GM20000 (cell line): ENCODE measurements at regions not wholly inside any gene's neighbourhood (a gene's known extent, or its start where the extent isn't known, plus 50 kb on each side); places are given as distances from the start of the nearest gene placed in this dataset.

ENCODE experiments used
- DNase-seq: peaks from one replicate; pipeline ENCODE4 v3.0.0; 2012; ENCODE audit warnings: low spot score
- CTCF ChIP-seq: IDR thresholded peaks from 2 replicates; pipeline ENCODE4 v1.5.1; 2012; ENCODE audit warnings: mild to moderate bottlenecking, control low read depth; ENCODE audit errors: extremely low read depth, missing control alignments

- DNase-seq: no peak
Observed at GRCh38 chr4:174138616-174139015, 144.9 kb downstream of the FBXO8 start.

GRCh38 chr4:174137698-174138097 is 145.8 kb downstream of the FBXO8 start:
- DNase-seq: no peak
- no peak for TF ChIP-seq CTCF

More at GRCh38 chr4:174138616-174139015, 144.9 kb downstream of the FBXO8 start:
- no peak for TF ChIP-seq CTCF

- DNase-seq: no peak
- TF ChIP-seq CTCF: no peak
Observed at GRCh38 chr4:174135936-174136406, 147.5 kb downstream of the FBXO8 start.

- no peak for TF ChIP-seq CTCF
Observed at GRCh38 chr4:174135530-174135929, 147.9 kb downstream of the FBXO8 start.

GRCh38 chr4:174134361-174134760 is 149.1 kb downstream of the FBXO8 start:
- DNase-seq: no peak
- TF ChIP-seq CTCF: no peak

More at GRCh38 chr4:174135530-174135929, 147.9 kb downstream of the FBXO8 start:
- DNase-seq: no peak

- TF ChIP-seq CTCF: no peak
- no peak for DNase-seq
Observed at GRCh38 chr4:174133551-174133950, 149.9 kb downstream of the FBXO8 start.

- no peak for DNase-seq
- no peak for TF ChIP-seq CTCF
Observed at GRCh38 chr4:174131901-174132300, 151.6 kb downstream of the FBXO8 start.

- no peak for DNase-seq
- TF ChIP-seq CTCF: no peak
Observed at GRCh38 chr4:174122705-174123104, 160.8 kb downstream of the FBXO8 start.
